T47D (cell line): ENCODE measurements at regions not wholly inside any gene's neighbourhood (a gene's known extent, or its start where the extent isn't known, plus 50 kb on each side); places are given as distances from the start of the nearest gene placed in this dataset.

Experiments used
- DNase-seq, 2 experiments: peaks; one replicate each; pipeline versions ENCODE4 v3.0.0 to v3.0.0-alpha.2; 2011 to 2012; ENCODE audit warnings: low read depth in 1 of 2, low spot score in 1 of 2
- JUND ChIP-seq: IDR thresholded peaks from 2 replicates; pipeline ENCODE4 v1.6.1; 2012; ENCODE audit warnings: low read depth
- in situ Hi-C: cut with HindIII; loops from 2 replicates; pipeline ENCODE4 v1.10.0; 2016; ENCODE audit warnings: low sequenced_read_pairs, low pct_unique_long_range_greater_than_20kb

DNA sequence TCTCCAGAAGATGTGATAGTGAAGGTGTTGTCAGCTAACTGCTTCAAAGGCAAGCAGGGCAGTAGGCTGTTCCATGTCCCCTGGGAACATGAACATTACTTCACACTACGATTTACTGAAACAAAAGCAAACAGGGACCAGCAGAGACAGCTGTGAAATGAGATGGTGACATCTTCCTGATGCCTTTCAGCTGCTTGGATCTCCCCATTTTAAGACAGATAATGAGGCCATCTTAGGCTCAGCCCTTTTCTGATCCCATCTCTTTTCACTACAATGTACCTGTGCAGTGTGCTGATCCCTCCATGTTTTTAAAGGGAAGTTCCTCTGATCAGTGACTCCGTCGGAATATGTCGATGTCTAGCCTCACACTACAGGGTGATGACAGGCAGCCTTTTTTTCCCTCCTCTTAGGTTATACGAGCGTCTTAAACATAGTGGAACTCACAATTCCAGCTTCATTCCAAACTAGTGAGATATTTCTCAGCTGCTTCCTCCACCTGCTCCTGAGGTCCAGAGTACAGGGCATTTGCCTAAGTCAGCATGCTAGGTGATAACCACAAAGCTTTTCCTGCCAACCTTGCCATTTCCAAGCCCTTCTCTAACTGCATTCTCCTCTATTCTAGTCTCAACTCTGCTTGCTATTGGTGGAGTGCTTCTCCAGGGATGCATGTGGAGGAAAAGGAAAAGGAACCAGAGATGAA is 87.6 kb upstream of the EGLN3 start:
- no peak for DNase-seq
- in situ Hi-C loops, result no loop called here
- no peak for TF ChIP-seq JUND

DNA sequence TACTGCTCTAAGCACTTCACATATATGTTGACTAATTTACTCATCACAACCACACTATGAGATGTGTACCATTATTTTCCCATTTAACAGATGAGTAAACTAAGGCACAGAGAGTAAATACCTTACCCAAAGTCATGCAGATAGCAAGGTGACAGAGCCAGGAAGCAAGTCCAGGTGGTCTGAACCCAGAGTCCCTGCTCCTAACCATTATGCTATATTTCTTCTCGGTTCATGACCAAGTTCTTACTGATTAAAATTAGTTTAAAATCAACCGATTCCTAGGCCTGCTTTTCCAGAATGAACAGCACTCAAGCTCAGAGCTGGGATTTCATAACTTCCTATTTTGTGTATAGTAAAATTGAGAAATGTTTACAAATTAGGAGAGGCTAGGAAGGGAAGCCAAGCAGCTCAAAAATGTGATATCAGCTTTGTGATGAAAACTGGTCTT is 85.5 kb upstream of the EGLN3 start:
- in situ Hi-C loops, result no loop called here
- TF ChIP-seq JUND, result no peak
- no peak for DNase-seq

DNA sequence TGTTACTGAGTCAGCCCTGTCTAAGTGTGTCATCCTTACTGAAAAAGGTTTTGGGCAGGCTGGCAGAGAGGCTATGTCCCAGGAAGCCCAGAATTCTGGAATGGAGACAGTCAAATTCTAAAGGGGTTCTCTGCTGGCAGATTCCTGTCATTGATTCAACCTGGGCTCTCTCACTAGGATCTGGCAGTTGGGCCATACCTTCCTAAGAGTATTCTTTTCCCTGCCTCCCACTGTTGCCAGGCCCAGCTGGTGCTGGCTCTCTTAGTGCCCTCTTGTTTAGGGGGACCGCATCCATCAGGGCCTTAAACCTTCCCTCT is 85.0 kb upstream of the EGLN3 start:
- DNase-seq, result no peak
- in situ Hi-C loops, result no loop called here
- no peak for TF ChIP-seq JUND

DNA sequence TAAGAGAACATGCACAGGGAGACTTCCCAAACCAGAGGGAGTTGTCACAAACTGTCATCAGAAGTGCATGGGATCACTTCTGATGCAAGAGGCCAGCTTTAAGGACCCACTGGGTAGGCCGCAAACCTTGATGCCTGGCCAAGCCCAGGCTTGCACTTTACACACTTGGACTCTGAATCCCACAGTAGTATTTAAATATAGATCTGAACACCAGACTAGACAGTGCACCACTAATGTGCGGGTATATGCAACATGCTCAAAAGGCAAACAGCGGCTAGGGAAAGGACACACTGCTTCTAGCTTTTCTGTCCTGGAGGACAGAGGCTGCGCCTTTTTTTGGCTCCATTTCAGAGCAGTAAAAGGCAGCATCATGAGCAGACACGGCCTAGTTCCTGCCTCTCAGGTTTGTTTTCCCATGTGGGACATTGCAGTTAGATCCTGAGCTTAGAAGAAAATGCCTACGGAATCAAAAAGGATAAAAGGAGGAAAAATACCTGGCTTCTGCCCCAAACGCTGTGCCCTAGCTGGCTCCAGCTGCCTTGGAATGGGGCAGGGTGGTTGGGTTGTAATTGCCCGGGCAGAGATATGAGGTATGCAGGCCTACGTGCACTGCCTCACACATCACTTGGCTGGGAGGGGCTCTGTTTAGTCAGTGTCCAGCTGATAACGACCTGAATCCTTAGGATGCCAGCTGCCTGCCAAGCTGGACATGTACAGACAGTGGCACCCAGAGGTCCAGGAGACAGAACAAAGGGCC is 84.5 kb upstream of the EGLN3 start:
- TF ChIP-seq JUND, result no peak
- in situ Hi-C loops, result no loop called here
- DNase-seq, result no peak

DNA sequence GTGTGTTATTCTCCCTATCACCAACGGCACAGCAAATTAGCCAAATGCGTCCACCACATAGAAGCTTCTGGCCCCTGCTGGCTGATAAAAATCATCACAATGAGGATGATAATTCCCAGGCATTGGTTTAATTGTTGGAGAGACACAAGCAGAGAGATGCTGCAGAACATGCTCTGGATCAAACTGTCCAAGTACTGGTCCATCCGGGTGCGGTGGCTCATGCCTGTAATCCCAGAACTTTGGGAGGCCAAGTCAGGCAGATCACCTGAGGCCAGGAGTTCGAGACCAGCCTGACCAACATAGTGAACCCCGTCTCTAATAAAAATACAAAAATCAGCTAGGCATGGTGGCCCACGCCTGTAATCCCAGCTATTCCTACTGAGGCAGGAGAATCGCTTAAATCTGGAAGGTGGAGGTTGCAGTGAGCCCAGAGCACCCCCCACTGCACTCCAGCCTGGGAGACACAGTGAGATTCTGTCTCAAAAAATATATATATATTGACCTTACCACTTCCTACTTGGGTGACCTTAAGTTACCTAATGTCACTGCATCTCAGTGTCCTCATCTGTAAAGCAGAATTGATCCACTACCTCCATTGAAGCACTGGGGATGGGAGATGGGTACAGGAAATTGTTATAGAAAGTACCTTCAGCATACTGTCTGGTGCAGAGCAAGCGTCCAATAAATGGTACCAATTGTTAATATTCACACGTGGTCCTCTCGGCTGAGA is 83.7 kb upstream of the EGLN3 start:
- no peak for DNase-seq
- in situ Hi-C loops, result no loop called here
- TF ChIP-seq JUND, result no peak

DNA sequence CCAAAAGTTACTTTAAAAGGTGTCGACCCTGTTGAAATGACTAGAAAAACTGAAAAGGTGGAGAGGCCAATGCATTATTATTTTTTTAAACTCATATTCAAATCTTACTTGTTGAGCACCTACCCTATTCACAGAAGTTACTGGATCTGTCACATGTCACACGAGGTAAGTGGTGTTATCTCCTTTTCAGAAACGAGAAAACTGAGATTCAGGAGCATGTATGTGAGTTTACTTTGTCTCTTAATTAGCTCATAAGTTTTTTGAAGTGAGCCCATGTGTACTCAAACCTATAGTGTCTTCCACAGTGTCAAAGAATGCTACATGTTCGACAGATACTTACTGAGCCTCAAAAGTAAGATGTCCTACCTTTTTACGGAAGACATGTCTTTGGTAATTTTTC is 81.8 kb upstream of the EGLN3 start:
- no peak for DNase-seq
- in situ Hi-C loops, result no loop called here
- no peak for TF ChIP-seq JUND

DNA sequence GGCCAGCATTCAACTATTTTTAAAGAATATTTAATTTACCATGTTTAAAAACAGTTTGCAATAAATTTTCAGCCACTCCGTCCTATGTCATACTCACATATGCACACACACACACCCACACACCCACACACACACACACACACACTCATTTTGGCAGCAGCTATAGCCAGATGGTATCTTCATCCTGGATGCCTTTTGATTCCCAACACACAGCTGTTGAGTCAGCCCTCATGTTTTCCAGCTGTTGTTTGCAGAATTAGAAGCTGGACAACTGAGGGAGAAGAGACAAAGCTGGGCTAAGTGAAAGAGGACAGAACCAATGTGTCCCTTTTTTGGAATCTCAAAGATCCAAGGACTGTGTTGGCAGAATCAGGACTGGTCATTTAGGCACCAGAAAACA is 80.0 kb upstream of the EGLN3 start:
- no peak for TF ChIP-seq JUND
- in situ Hi-C loops, result no loop called here
- no peak for DNase-seq

DNA sequence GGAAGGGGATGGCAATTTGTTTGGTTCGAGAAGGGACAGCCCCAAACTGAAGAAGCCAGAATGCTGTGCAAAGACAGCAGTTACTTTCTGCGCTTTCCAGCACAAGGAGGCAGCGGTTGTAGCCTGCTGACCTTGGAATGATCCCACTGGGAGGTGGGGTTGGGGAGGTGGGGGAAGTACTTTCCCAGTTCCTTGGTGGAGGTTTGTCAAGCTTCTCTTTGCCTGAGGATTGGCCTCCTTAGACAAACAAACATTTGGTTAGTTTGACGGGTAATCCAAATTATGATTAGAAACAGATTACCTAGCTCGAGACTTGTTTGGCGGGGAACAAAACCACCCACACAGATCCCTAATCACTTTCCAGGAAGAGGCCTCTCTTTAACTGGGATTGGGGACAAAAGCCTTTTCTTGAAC is 79.1 kb upstream of the EGLN3 start:
- TF ChIP-seq JUND, result no peak
- no peak for DNase-seq
- in situ Hi-C loops, result no loop called here

DNA sequence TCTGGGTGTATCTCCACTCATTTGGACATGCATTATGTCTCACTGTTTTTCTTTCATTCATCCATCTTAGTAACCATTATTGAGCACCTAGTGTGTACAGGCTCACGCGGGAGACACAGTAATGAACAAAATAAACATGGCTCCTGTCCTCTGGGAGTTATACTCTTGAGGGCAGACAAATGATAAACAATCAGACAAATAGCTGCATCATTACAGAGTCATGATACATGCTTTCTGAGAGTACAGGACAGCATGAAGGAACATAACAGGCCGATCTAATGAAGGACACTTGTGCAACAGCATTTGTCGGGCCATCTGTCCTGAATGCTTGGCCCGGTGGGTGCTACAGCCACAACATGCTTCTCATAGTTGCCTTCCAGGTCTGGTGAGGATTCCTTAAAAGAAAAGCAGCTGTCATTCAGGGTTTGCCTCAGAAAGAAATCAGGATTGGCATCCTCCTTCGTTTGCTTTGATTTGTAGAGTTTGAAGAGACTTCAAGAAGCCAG is 77.2 kb upstream of the EGLN3 start:
- no peak for DNase-seq
- TF ChIP-seq JUND, result no peak
- in situ Hi-C loops, result no loop called here

DNA sequence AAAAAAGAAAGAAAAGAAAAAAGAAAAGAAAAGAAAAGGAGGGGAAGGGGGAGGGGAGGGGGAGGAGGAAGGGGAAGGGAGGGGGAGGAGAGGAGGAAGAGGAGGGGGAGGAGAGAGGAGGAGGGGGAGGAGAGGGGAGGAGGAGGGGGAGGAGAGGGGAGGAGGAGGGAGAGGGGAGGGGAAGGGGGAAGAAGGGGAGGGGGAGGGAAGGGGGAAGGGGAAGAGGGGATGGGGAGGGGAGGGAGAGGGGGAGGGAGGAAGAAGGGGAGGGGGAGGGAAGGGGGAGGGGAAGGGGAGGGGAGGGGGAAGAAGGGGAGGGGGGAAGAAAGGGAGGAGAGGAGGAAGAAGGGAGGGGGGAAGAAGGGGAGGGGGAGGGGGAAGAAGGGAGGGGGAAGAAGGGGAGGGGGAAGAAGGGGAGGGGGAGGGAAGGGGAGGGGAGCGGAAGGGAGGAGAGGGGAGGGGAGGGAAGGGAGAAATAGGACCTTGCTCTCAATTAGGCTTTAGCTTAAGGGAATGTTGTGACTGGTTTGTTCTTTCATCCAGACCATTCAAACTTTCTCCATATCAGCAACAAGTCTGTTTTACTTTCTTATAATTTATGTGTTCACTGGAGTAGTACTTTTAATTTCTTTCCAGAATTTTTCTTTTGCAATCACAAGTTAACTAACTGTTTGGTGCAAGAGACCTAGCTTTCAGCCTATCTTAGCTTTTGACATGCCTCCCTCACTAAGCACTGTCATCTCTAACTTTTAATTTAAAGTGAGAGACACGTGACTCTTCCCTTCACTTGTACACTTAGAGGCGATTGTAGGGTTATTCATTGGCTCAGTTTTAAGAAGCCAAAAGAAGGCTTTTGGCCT is 76.5 kb upstream of the EGLN3 start:
- in situ Hi-C loops, result no loop called here
- DNase-seq, result no peak
- no peak for TF ChIP-seq JUND

DNA sequence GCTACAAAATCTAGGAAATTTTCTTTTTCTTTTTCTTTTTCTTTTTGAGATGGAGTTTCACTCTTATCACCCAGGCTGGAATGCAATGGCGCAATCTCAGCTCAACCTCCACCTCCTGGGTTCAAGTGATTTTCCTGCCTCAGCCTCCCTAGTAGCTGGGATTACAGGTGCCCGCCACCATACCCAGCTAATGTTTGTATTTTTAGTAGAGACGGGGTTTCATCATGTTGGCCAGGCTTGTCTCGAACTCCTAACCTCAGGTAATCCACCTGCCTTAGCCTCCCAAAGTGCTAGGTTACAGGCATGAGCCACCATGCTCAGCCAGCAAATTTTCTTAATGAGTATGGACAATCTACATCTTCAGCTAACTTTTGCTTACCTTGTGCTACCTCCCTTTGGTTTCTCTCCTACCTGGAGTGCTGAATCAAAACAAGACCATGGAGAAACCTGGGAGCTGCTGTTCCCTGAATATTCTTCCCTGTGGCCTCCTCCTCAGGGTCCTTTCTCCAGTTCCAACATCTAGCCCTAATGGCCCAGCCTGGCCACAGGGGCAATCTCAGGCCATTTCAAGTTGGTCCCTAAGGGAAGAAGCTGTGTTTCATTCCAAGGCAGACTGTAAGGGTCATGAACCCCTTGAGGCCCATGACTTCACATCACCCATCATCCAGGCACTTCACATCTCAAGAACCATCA is 74.6 kb upstream of the EGLN3 start:
- no peak for DNase-seq
- in situ Hi-C loops, result no loop called here
- TF ChIP-seq JUND, result no peak

DNA sequence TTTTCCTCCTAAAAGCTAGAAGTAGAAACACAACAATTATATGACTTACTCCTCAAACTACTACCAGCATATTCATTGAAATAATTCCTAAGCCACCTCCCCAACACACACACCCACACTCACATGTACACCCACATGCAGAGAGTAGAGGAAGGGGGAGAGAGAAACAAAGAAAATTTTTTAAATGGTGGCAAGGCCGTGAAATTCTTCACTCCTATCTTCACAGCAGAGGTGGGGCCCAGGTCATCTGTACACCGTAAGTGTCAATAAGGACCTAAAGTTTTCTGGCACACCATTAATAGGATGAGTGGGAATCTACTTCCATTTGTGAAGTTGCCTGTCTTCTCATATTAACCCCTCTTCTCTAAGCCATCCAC is 73.9 kb upstream of the EGLN3 start:
- no peak for DNase-seq
- in situ Hi-C loops, result no loop called here
- no peak for TF ChIP-seq JUND
